A549 (cell line): ENCODE measurements at regions not wholly inside any gene's neighbourhood (a gene's known extent, or its start where the extent isn't known, plus 50 kb on each side); places are given as distances from the start of the nearest gene placed in this dataset.

Experiments
- ATAC-seq, 2 experiments: fragments of 200-7000 bp in 1 of 2; fragments of >200 bp in 1 of 2; cut with Nextera tagmentation in 1 of 2; cut with Tn5 transposase in 1 of 2; 3 replicates each; pipeline versions ENCODE4 v1.8.0 to v1.9.1; 2018 to 2020; ENCODE audit warnings: mild to moderate bottlenecking in 1 of 2, moderate library complexity in 1 of 2
- CTCF ChIA-PET: fragments of 300-600 bp; sonication (Branson Sonifier 250); formaldehyde crosslinking; extraction: SDS; loops from one replicate; lab custom pipeline; 2021; ENCODE audit warnings: antibody characterized with exemption, inconsistent platforms; lab: Yijun Ruan, JAX
- POLR2A ChIA-PET: fragments of 350-600 bp; formaldehyde crosslinking; extraction: SDS; loops from one replicate; lab custom pipeline; 2021; ENCODE audit warnings: antibody characterized with exemption, inconsistent platforms; lab: Yijun Ruan, JAX
- DNase-seq, 2 experiments: peaks; one replicate each; pipeline versions ENCODE4 v3.0.0 to v3.0.0-alpha.2; 2011 to 2016; ENCODE audit warnings: low read depth in 1 of 2, low spot score in 1 of 2
- FAIRE-seq: peaks from 2 replicates; lab custom pipeline; 2011; peaks lifted over from hg19 to GRCh38; lab: Jason Lieb, UNC
- H3K27ac ChIP-seq, 2 experiments: fragments of >200 bp; sonication (Bioruptor Twin); formaldehyde crosslinking; 3 replicates each; pipeline ENCODE4 v1.5.1; 2016 to 2017
- H3K4me1 ChIP-seq: fragments of >200 bp; sonication (Bioruptor Twin); formaldehyde crosslinking; 3 replicates; pipeline ENCODE4 v1.6.1; 2016
- H3K4me2 ChIP-seq: fragments of >200 bp; sonication (Bioruptor Twin); formaldehyde crosslinking; 3 replicates; pipeline ENCODE4 v1.6.1; 2016
- H3K4me3 ChIP-seq: fragments of >200 bp; sonication (Bioruptor Twin); formaldehyde crosslinking; 3 replicates; pipeline ENCODE4 v1.5.1; 2016
- H3K9me3 ChIP-seq: fragments of >200 bp; sonication (Bioruptor Twin); formaldehyde crosslinking; 3 replicates; pipeline ENCODE4 v1.6.1; 2016
- CHD4 ChIP-seq: fragments of 200-600 bp; sonication (generic); IDR thresholded peaks from 2 replicates; pipeline ENCODE4 v1.6.1; 2016; ENCODE audit warnings: antibody characterized with exemption, mild to moderate bottlenecking, borderline replicate concordance
- CTCF ChIP-seq: fragments of >200 bp; sonication (Bioruptor Twin); formaldehyde crosslinking; IDR thresholded peaks from 3 replicates; pipeline ENCODE4 v1.5.1; 2016
- EP300 ChIP-seq, 2 experiments: fragments of >200 bp; sonication (Bioruptor Twin); formaldehyde crosslinking; IDR thresholded peaks; 2 replicates in 1 of 2; 3 replicates in 1 of 2; pipeline ENCODE4 v1.6.1; 2016 to 2017
- FOSB ChIP-seq: fragments of 250-450 bp; sonication (Bioruptor Pico); IDR thresholded peaks from 2 replicates; pipeline ENCODE4 v1.5.0; 2020; ENCODE audit warnings: mild to moderate bottlenecking, moderate library complexity
- FOSL2 ChIP-seq, 2 experiments: fragments of 450-650 bp in 1 of 2; fragments of >200 bp in 1 of 2; sonication (Bioruptor Twin) in 1 of 2; formaldehyde crosslinking; IDR thresholded peaks; 2 replicates each; pipeline versions ENCODE4 v1.5.0 to v1.6.1; 2016 to 2020; ENCODE audit warnings: mild to moderate bottlenecking in 1 of 2, moderate library complexity in 1 of 2
- FOXS1 ChIP-seq: fragments of 250-450 bp; sonication (Bioruptor Pico); IDR thresholded peaks from 2 replicates; pipeline ENCODE4 v1.5.0; 2020; ENCODE audit warnings: mild to moderate bottlenecking, moderate library complexity
- GATA3 ChIP-seq: IDR thresholded peaks from 2 replicates; pipeline ENCODE4 v1.6.1; 2012; ENCODE audit warnings: borderline replicate concordance
- HDAC2 ChIP-seq: fragments of 200-600 bp; sonication (generic); IDR thresholded peaks from 2 replicates; pipeline ENCODE4 v1.6.1; 2016
- HMGXB4 ChIP-seq: fragments of 250-450 bp; sonication (Bioruptor Pico); IDR thresholded peaks from 2 replicates; pipeline ENCODE4 v1.5.0; 2021; ENCODE audit warnings: mild to moderate bottlenecking, moderate library complexity, borderline replicate concordance
- HOXA7 ChIP-seq: fragments of 250-450 bp; sonication (Bioruptor Pico); IDR thresholded peaks from 2 replicates; pipeline ENCODE4 v1.5.0; 2020; ENCODE audit warnings: mild to moderate bottlenecking, moderate library complexity
- HOXB5 ChIP-seq: fragments of 250-450 bp; sonication (Bioruptor Pico); IDR thresholded peaks from 2 replicates; pipeline ENCODE4 v1.5.0; 2020; ENCODE audit warnings: mild to moderate bottlenecking, moderate library complexity
- JUNB ChIP-seq: fragments of >200 bp; sonication (Bioruptor Twin); formaldehyde crosslinking; IDR thresholded peaks from 2 replicates; pipeline ENCODE4 v1.6.1; 2016
- MAX ChIP-seq: IDR thresholded peaks from 2 replicates; pipeline ENCODE4 v1.6.1; 2012
- MYC ChIP-seq: IDR thresholded peaks from 2 replicates; pipeline ENCODE4 v1.6.1; 2012; ENCODE audit warnings: mild to moderate bottlenecking, inconsistent platforms, low read length, improper control_type of control experiment, borderline replicate concordance
- NPAS2 ChIP-seq: fragments of 250-450 bp; sonication (Bioruptor Pico); IDR thresholded peaks from 2 replicates; pipeline ENCODE4 v1.8.0; 2022; ENCODE audit warnings: mild to moderate bottlenecking, moderate library complexity, borderline replicate concordance
- PBX3 ChIP-seq: IDR thresholded peaks from 2 replicates; pipeline ENCODE4 v1.6.1; 2012
- RFX5 ChIP-seq: fragments of 450-650 bp; IDR thresholded peaks from 2 replicates; pipeline ENCODE4 v1.7.1; 2014; ENCODE audit warnings: antibody characterized with exemption, mild to moderate bottlenecking, moderate library complexity
- SMC3 ChIP-seq: fragments of >200 bp; sonication (Bioruptor Twin); formaldehyde crosslinking; IDR thresholded peaks from 3 replicates; pipeline ENCODE4 v1.6.1; 2018; ENCODE audit warnings: inconsistent platforms
- TFCP2L1 ChIP-seq: fragments of 250-450 bp; sonication (Bioruptor Pico); IDR thresholded peaks from 2 replicates; pipeline ENCODE4 v1.5.0; 2021; ENCODE audit warnings: mild to moderate bottlenecking
- ZNF302 ChIP-seq: fragments of 250-450 bp; sonication (Bioruptor Pico); IDR thresholded peaks from 2 replicates; pipeline ENCODE4 v1.9.0; 2021; ENCODE audit warnings: inconsistent platforms, mild to moderate bottlenecking, moderate library complexity
- ZSCAN20 ChIP-seq: fragments of 250-450 bp; sonication (Bioruptor Pico); IDR thresholded peaks from 2 replicates; pipeline ENCODE4 v1.8.0; 2022; ENCODE audit warnings: mild to moderate bottlenecking, moderate library complexity
- WGBS: methylation state at CpG from one replicate; pipeline ENCODE4 v1.1.6; 2017; ENCODE audit errors: missing lambda C conversion rate; 5-methylcytosine and 5-hydroxymethylcytosine counted together
- TF ChIP-seq, protein P1 (sequence below): fragments of 200-600 bp; sonication (generic); IDR thresholded peaks from 2 replicates; pipeline ENCODE4 v1.6.1; 2016; ENCODE audit warnings: antibody characterized with exemption, mild to moderate bottlenecking, moderate library complexity
- TF ChIP-seq, protein P2 (sequence below): fragments of 250-450 bp; sonication (Bioruptor Pico); IDR thresholded peaks from 2 replicates; pipeline ENCODE4 v1.5.0; 2020; ENCODE audit warnings: low read depth, mild to moderate bottlenecking, moderate library complexity
- TF ChIP-seq, protein P3 (sequence below): fragments of 450-650 bp; IDR thresholded peaks from 2 replicates; pipeline ENCODE4 v1.6.1; 2014; ENCODE audit warnings: antibody characterized with exemption

DNA sequence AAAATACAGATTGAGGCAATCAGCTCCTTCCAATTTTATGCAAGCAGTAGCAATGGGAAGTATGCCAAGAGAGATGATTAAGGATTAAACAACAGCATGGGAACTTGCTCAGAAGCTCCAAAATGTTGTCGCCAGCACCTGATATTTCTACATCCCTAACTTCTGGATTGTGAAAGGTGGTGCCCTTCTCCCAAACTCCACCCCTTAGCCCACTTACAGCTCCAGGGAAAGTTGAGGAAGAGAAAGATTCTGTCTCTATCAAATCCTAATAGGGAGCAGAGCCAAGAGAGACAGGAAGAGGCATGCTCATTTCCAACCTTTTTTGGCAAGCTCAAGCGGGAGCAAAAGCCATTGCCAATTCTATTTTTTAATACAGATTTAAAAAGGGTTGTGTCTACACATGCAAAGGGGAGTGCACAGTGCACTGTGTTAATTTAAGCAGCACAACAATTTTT lies 92.4 kb upstream of the NR3C1 start (continued):
- TF ChIP-seq, protein P1, sequence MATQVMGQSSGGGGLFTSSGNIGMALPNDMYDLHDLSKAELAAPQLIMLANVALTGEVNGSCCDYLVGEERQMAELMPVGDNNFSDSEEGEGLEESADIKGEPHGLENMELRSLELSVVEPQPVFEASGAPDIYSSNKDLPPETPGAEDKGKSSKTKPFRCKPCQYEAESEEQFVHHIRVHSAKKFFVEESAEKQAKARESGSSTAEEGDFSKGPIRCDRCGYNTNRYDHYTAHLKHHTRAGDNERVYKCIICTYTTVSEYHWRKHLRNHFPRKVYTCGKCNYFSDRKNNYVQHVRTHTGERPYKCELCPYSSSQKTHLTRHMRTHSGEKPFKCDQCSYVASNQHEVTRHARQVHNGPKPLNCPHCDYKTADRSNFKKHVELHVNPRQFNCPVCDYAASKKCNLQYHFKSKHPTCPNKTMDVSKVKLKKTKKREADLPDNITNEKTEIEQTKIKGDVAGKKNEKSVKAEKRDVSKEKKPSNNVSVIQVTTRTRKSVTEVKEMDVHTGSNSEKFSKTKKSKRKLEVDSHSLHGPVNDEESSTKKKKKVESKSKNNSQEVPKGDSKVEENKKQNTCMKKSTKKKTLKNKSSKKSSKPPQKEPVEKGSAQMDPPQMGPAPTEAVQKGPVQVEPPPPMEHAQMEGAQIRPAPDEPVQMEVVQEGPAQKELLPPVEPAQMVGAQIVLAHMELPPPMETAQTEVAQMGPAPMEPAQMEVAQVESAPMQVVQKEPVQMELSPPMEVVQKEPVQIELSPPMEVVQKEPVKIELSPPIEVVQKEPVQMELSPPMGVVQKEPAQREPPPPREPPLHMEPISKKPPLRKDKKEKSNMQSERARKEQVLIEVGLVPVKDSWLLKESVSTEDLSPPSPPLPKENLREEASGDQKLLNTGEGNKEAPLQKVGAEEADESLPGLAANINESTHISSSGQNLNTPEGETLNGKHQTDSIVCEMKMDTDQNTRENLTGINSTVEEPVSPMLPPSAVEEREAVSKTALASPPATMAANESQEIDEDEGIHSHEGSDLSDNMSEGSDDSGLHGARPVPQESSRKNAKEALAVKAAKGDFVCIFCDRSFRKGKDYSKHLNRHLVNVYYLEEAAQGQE: no peak
- no peak; the same call in 1 of the 2 replicates for TF ChIP-seq JUNB
- TF ChIP-seq NPAS2 (CRISPR knock-in tag): no peak
- no peak for TF ChIP-seq TFCP2L1 (CRISPR knock-in tag)
- TF ChIP-seq, protein P2, sequence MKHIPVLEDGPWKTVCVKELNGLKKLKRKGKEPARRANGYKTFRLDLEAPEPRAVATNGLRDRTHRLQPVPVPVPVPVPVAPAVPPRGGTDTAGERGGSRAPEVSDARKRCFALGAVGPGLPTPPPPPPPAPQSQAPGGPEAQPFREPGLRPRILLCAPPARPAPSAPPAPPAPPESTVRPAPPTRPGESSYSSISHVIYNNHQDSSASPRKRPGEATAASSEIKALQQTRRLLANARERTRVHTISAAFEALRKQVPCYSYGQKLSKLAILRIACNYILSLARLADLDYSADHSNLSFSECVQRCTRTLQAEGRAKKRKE: no peak
- no peak for TF ChIP-seq HDAC2
- TF ChIP-seq ZSCAN20 (CRISPR knock-in tag): 0 out of 2 replicates have a peak, but pooled peaks have one; percentile 8
- TF ChIP-seq FOXS1 (CRISPR knock-in tag): no peak
- TF ChIP-seq HMGXB4 (CRISPR knock-in tag): no peak
- no peak for TF ChIP-seq HOXB5
- TF ChIP-seq, protein P3, sequence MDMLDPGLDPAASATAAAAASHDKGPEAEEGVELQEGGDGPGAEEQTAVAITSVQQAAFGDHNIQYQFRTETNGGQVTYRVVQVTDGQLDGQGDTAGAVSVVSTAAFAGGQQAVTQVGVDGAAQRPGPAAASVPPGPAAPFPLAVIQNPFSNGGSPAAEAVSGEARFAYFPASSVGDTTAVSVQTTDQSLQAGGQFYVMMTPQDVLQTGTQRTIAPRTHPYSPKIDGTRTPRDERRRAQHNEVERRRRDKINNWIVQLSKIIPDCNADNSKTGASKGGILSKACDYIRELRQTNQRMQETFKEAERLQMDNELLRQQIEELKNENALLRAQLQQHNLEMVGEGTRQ: no peak
- no peak for TF ChIP-seq RFX5
- no peak for TF ChIP-seq HOXA7 (CRISPR knock-in tag)
- TF ChIP-seq MYC: no peak
- TF ChIP-seq EP300 (IDR thresholded peaks at IDR 0.05): peak; percentile 69 to 87; a peak in 3 of 5 replicates
- no peak for TF ChIP-seq FOSB (CRISPR knock-in tag)
- TF ChIP-seq ZNF302 (CRISPR knock-in tag): no peak
- TF ChIP-seq FOSL2 (IDR thresholded peaks at IDR 0.05): no peak
- peak; percentile 28 for TF ChIP-seq FOSL2 (CRISPR knock-in tag; IDR thresholded peaks at IDR 0.05)
- TF ChIP-seq SMC3: 0 out of 3 replicates have a peak, but pooled peaks have one; percentile 26
- no peak for TF ChIP-seq PBX3

DNA sequence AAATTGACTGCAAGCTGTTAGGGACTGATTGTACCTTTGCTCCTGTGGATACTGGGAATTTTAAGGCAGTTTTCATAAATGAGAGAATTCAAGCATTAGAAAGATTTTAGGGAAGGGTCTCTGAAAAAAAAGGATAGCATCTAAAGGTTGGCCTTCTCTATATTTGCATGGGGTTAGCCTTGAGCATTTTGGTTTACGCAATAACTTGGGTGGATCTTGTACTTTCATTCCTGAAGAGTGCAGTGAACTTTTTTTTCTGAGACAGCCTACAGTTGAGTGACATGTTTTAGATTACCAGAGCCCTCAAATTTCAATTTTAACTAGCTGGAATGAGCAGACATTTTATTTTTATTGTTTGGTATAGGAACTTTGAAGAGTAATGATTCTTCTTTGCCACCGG lies 91.6 kb upstream of the NR3C1 start:
- 77% methylated on average over 2 of the region's 2 CpGs for WGBS
- FAIRE-seq: peak; percentile 61
- peak overlapping the region; percentile 81 to 90 for H3K27ac ChIP-seq
- CTCF ChIA-PET: interaction anchor here (0.7 kb wide), 1 partner anchor 61 kb away, joined by 3 read pairs; no protein-coding TSS in a partner anchor
- H3K4me1 ChIP-seq: peaks cover 72% of the 10 kb centered on the region
- peak; percentile 17 to 68 for DNase-seq
- H3K9me3 ChIP-seq: peaks cover 4% of the 10 kb centered on the region; the same call in 2 of the 3 replicates
- POLR2A ChIA-PET: interaction anchor here (1.2 to 1.6 kb wide), 5 partner anchors 11 to 94 kb away, joined by 3 to 25 read pairs (median 3); partner anchors contain the start of gene NR3C1
- no peak overlapping the region for H3K4me3 ChIP-seq
- H3K4me2 ChIP-seq: peak overlapping the region; percentile 72
- ATAC-seq: peak in 1 of 2 experiments; percentile 71; a peak in 3 of 6 replicates
- TF ChIP-seq HMGXB4 (CRISPR knock-in tag): no peak
- TF ChIP-seq, protein P2: no peak
- TF ChIP-seq CTCF: no peak
- no peak for TF ChIP-seq CHD4
- no peak for TF ChIP-seq FOSB (CRISPR knock-in tag)
- TF ChIP-seq MAX: no peak; the same call in 1 of the 2 replicates
- no peak for TF ChIP-seq FOSL2 (IDR thresholded peaks at IDR 0.05)
- no peak for TF ChIP-seq FOSL2 (CRISPR knock-in tag; IDR thresholded peaks at IDR 0.05)
- TF ChIP-seq ZNF302 (CRISPR knock-in tag): no peak
- peak; percentile 52; the same call in 1 of the 2 replicates for TF ChIP-seq GATA3
